NCI-H82 (cell line): ENCODE measurements at regions not wholly inside any gene's neighbourhood (a gene's known extent, or its start where the extent isn't known, plus 50 kb on each side); places are given as distances from the start of the nearest gene placed in this dataset.
"Not testable (repeated sequence)": the region's sequence is repeated elsewhere in the genome, so short reads cannot be mapped to it uniquely, and the experiment has no call there.

Experiments
- DNase-seq: peaks from one replicate; lab custom pipeline; 2025; lab: John Stamatoyannopoulos, UW

- no peak for DNase-seq
Measured at GRCh38 chr2:136327162-136327852, 209.4 kb upstream of the CXCR4 start.

DNA sequence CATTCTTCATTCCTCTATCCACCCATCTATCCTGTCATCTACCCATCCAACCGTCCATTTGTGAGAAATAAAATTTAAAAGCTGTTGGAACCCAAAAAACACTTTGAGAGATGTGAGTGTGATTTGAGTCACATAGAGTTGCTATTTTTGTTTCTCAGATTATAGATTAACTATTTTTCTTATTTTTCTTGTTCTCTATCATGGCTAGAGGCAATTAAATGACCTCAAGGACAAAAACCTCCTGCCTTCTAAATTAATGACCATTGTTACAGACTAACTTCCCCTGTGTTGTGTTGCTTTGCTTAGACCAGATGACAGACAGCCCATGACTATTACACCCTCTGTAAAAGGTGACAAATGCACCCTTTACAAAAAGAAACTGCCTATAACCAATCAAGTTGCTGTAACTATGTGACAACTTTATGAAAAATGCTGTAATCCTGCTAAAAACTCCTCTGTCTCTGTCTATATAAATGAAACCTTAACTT is 207.9 kb upstream of the CXCR4 start:
- DNase-seq = no peak

DNA sequence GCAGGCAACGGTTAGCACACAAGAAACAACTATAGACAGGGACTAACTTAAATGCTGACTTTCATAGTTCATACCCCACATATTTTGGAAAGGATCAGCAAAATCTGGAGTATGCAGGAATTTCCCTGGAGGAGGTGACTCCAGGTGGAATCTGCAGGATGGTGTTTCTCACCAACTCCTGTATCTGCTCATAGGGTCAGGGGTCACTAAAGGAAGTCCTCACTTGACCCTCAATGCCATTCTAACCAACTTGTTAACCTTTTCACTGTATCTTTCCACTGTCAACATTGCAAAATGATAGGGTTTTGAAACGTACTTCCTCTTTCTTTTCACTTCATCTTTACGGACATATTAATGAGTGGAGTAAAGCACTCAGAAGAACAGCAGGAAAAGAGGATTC is 207.0 kb upstream of the CXCR4 start:
- no peak for DNase-seq

GRCh38 chr2:136323935-136324334 is 206.0 kb upstream of the CXCR4 start:
- DNase-seq = no peak

DNA sequence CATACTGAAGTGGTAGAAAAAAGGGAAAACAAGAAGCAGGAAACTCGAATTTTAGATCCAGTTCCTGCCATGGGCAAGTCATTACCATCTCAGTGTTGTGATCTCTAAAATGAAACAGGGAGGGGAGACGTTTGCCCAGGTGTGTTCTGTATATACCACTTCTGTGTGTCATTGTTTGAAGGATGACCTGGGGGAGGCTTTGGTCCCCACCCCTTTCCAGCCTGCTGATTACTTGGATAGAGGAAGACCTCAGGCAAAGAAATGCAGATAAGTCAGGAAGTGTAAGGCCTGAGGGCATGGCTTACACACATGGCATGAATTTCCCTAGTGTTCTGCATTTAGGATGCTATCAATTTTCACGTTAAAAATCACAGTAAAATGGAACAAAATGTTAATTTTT is 205.2 kb upstream of the CXCR4 start:
- no peak for DNase-seq

DNA sequence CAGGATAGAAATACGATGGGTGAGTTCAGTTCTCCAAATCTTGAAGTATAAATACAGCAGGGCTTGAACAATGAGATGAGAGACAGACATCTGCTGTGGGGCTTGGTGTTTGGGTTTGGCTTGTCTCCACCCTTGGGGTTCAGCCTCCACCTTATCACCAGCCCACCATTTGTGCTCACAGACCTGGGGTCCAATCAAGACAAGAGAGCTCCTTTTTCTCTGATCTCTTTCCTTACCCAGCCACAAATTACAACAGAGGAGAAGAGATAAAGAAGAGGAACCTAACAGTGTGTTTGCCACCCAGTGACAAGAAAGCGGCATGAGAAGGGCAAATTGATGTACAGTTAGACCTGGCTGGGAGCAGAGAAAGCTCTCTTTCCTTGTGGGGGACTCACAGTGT is 204.5 kb upstream of the CXCR4 start:
- DNase-seq = no peak

DNA sequence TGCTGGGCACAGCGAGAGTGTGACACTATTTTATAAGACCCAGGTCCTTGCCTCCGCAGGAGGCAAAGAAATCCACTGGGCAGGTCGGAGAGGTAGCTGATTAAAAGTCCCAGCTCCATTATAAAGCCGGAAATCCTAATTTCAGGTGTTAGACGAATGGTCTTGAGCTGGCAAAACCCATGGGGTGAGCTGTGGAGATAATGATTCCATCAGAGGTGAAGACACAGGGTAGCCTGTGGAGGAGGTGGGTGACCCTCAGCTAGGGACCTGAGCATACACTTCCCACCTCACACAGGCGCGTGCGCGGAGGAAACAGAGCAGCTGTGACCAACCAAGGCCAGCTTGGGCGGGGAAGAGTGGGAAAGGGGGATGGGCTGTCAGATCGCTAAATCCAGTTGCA is 201.7 kb upstream of the CXCR4 start:
- DNase-seq = no peak

GRCh38 chr2:136319237-136319636 is 201.3 kb upstream of the CXCR4 start:
- no peak for DNase-seq

DNA sequence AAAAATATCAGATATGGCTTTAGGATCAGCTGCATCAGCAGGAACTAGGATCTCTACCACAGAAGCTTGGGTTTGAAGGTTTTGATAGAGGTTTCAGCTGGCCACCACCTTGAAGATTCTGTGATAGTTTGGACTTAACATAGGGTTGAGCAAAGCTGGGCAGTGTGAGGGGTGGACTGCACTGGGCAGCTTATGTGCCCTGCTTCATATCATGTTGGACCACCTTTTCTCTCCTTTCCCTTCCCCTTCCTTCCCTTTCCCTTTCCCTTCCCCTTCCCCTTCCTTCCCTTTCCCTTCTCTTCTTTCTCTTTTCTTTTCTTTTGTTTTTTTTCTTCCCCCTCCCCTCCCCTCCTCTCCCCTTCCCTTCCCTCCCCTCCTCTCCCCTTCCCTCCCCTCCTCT is 196.3 kb upstream of the CXCR4 start:
- no peak for DNase-seq

DNA sequence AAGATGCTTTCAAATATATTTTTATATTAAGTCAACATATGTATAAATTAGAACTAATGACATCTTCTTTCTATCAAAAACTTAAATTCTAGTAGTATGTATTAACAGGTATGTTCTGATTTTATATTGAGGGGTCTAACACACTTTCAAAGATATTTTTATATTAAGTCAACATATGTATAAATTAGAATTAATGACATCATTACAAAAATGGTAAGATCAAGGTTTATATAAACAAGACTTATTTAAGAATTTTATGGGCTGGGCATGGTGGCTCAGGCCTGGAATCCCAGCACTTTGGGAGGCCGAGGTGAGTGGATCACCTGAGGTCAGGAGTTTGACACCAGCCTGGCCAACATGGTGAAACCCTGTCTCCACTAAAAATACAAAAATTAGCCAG is 194.6 kb upstream of the CXCR4 start:
- DNase-seq = not testable (repeated sequence)

- DNase-seq = no peak
Measured at GRCh38 chr2:136310797-136311603, 193.1 kb upstream of the CXCR4 start.

- DNase-seq = no peak
Measured at GRCh38 chr2:136310005-136310495, 192.1 kb upstream of the CXCR4 start.

DNA sequence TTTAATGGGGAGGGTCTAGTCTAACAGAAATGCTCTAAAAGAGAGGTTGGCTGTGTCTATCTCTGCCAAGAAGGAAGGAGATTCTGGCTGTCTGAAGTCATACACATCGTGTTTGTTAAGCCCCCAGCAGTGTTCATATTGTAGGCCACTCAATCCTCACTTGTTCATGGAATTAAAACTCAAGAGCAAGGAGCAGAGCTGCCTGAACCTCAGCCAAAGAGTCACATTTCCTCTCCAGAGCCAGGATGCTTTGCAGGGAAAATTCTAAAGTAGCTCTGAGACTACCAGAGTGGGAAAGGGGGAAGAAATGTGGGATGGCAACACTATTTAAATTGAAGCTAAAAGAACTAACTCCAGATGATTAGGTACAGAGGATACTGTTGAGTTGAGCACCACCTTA is 190.7 kb upstream of the CXCR4 start:
- no peak for DNase-seq

GRCh38 chr2:136306836-136307235 is 188.9 kb upstream of the CXCR4 start:
- DNase-seq = no peak

DNA sequence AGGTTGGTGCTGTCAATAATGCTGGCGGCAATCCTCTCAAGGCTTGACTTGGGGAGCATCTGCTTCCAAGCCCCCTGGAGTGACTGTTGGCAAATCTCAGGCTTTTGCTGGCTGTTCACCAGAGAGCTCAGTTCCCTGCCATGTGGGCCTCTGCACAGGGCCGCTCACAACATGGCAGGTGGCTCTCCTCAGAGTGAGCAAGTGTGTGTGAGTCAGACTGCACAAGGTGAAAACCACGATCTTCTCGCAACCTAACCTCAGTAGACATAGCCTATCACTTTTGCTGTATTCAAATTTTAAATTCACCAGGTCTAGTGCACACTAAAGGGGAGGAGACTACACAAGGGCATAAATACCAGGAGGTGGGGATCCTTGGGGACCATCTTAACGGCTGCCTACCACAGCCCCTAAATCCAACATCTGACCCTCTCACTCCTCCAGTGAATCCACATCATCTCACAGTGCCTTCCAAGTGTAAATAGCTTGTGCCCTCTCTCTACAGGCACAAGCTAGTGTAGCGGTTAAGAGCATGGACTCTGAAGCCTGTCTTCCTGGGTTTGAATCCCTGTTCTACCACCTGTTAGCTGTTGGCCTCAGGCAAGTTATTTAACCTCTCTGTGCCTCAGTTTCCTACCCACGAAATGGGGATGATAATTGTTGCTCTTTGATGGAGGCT is 187.7 kb upstream of the CXCR4 start:
- DNase-seq = peak; percentile 24

GRCh38 chr2:136301006-136301405 is 183.1 kb upstream of the CXCR4 start:
- no peak for DNase-seq

DNA sequence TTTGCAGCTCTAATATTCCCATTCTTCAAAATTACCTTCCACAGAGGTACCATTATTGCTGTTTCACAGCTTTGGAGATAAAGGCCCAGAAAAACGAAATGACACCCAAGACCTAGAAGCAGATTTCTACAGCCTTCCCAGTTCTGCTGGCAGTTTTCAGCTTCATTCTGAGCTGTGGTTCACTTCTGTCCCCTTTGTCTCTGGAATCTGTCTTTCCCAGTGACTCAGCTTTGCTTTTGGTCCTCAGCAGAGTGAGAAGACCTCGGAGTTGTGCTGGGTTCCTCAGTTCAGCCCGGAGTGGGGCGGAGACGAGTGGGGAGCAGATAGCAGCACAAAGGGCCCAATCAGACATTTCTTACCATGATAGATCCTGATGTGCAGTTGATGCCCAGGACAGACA is 180.7 kb upstream of the CXCR4 start:
- no peak for DNase-seq

DNA sequence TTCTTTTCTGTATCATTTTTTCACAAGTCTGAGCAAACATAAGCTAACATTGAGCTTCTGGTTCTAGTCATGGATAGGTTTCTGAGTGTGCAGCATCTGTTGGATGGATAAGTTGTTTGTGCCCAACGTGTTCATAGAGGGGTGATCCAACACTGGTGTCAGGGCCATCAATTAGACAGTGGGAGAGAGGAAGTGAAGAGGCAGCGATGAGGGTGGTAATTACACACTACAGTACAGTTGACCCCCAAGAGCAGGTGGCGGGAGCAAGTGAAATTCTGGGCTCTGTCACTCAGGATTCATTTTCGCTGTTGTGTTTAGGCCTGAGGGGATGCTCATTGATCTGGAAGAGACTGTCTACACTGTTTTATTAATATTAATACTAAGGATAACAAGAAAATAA is 180.0 kb upstream of the CXCR4 start:
- DNase-seq = no peak

DNA sequence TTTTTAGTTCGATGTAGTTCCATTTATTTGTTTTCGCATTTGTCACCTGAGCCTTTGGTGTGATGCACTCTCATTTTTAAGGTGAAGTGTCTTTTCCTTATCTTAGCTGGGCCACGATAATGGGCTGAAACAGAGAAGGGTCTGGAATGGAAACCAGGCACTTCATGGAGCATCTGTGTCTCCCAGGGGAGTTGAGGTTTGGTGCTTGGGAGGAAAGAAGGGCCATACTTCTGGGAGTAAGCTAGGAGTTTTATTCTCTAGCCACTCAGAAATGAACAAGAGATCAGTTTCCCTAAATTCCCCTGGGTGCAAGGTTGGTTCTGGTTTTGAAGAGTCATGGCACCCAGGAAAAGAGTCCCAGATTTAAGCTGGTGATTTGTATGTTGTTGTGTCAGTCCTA is 179.4 kb upstream of the CXCR4 start:
- no peak for DNase-seq

- DNase-seq = no peak
Measured at GRCh38 chr2:136295168-136295567, 177.2 kb upstream of the CXCR4 start.

DNA sequence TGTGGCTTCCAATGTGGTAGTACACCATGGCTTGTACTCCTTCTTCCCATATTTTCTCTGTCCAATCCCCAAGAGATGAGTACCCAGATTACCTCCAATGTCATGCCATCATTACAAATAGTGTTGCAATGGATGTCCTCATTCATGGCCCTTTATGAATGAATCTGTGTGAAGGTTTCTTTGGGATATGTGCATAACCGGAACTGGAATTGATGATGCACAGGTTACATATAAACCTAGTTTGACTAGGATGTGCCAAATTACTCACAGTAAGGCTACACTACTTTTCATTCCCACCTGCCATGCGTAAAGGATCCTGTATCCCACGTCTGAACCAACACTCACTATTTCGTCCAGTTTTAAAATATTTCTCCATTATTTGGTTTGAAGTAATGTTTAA is 173.9 kb upstream of the CXCR4 start:
- DNase-seq = no peak

DNA sequence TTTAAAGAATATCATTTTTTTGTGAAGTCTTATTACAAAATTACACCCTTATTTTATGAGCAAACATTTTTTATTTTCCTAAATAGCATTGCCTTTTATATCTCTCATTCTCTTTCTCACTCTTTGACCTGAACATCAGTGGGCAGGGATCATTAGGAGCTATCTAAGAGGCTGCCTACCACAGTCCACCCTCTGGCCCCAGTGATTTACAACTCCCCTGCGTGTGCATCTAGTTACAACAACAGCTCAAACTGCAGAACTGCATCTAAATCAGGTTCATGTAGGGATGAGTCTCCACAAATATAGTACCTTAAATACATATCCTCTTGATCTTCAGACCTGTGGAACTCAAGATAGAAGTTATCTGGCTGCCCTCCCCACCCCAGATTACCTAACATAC is 172.4 kb upstream of the CXCR4 start:
- no peak for DNase-seq

GRCh38 chr2:136288249-136288648 is 170.3 kb upstream of the CXCR4 start:
- DNase-seq = no peak
